GOT3 (cell line): ENCODE measurements at regions not wholly inside any gene's neighbourhood (a gene's known extent, or its start where the extent isn't known, plus 50 kb on each side); places are given as distances from the start of the nearest gene placed in this dataset.

Experiments
- DNase-seq: peaks from one replicate; lab custom pipeline; 2025; ENCODE audit warnings: mixed read lengths; lab: John Stamatoyannopoulos, UW

DNA sequence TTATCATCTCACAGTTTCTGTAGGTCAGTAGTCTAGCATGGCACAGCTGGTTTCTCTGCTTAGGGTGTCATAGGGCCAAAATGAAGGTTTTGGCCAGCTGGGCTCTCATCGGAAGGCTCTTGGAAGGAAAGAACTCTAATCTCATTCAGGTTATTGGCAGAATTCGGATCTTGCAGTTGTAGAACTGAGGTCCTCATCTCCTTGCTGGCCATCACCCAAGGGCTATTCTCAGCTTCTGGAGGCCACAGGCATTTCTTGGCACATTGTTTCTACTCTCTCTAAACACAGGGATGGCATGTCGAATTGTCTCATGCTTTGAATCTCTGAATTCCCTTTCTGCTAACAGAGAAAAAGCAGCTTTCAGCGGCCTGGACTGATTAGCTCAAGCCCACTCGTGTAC, 258.0 kb upstream of the SMARCA2 start:
- DNase-seq, result no peak

DNA sequence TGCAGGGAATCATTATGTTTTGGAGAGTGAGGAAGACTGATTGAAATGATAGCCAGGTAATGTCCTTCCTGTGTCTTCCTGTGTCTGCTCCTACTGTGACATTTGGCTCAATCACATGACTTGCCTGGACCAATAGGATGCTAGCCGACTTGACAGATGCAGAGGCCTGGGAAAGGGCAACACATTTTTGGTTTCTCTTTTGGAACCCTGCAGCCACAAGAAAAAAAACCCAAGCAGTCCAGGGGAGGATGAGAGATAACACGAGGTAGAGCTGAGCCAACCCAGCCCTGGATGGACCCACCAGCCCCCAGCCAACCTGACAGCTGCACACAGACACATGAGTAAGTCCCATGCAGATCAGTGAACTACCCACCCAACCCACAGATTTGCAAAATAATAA, 256.1 kb upstream of the SMARCA2 start:
- no peak for DNase-seq

GRCh38 chr9:1759771-1760300, 255.3 kb upstream of the SMARCA2 start:
- DNase-seq, result no peak

- DNase-seq, result no peak
Measured at GRCh38 chr9:1761807-1762206, 253.3 kb upstream of the SMARCA2 start.

GRCh38 chr9:1766042-1766441, 249.1 kb upstream of the SMARCA2 start:
- no peak for DNase-seq

DNA sequence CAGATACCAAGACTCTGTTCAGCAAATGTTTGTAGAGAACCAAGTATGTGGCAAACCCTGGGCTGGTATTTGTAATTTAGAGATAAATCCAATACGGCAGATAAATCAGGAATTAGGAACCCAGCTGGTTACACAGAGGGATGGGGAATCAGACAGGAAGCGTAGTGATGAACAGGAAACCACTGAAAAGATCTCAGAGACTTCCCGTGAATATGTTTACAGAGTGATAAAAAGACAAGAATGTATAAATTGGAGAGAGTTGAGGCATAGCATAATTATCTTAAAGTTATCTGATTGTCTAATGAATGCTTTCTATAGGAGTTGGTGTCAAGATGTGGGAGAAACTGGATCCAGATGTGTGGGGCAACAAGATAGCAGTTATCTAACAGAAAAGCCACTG, 246.6 kb upstream of the SMARCA2 start:
- DNase-seq, result no peak

DNA sequence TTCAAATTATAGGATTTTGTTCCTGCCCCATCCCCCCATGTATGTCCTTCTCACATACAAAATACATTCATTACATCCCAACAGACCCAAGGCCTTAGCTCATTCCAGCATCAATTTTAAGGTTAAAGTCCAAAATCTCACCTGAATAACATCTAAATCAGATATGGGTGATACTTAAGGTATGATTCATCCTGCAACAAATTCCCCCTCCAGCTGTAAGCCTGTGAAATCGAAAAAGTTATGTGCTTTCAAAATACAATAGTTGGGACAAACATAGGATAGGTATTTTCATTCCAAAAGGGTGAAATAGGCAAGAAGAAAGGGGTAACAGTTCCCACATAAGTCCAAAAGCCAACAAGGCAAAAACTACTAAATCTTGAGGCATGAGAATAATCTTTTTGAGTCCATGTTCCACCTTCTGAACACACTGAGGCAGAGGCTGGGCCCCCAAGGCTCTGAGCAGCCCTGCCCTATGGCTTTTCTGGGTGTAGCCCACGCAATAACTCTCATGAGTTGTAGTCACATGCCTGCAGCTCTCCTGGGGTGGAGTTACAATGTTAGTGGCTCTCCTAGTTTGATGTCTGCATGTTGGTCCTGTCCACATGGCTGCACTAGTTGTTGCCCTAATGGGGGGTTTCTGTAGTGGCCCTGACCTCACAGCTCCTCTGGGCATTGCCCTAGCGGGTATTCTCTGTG, 243.9 kb upstream of the SMARCA2 start:
- no peak for DNase-seq

GRCh38 chr9:1775230-1775629, 239.9 kb upstream of the SMARCA2 start:
- DNase-seq, result no peak

DNA sequence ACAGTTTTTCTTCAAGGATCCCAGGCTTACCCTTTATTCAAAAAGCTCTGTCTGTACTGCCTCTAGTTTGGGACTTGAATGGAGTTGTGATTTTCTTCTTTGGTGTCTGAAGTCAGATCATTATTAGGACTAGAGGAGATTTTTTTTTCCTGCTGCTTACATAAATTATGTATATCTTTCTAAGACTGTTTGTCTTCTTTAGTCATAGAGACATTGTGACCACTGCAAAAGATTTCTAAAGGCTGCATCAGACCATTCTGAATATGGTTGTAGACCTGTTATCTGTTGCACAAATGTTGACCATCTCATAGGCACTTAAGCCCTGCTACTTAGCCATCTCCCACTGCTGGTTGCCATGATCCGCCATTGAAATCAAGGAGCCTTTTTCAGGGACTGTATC, 238.5 kb upstream of the SMARCA2 start:
- DNase-seq, result no peak

DNA sequence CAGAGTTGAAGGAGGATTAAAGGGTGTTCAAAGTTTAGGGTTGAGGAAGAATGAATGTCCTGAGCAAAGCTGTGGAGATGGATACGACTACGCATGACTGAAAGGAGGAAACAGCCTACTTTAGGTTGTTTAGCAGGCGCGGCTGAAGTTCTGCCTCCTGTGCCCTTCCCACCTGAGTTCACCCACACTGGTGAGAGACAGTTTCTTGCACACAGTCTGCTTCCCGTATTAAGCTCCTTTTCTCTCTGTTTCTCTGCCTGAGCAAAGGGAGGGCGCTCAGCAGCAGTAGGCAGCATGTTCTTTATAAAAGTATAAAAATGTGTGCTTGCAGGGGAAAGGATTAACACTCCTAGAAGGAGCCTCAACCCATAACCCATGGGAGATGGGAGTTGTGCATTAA, 224.0 kb upstream of the SMARCA2 start:
- DNase-seq, result no peak

DNA sequence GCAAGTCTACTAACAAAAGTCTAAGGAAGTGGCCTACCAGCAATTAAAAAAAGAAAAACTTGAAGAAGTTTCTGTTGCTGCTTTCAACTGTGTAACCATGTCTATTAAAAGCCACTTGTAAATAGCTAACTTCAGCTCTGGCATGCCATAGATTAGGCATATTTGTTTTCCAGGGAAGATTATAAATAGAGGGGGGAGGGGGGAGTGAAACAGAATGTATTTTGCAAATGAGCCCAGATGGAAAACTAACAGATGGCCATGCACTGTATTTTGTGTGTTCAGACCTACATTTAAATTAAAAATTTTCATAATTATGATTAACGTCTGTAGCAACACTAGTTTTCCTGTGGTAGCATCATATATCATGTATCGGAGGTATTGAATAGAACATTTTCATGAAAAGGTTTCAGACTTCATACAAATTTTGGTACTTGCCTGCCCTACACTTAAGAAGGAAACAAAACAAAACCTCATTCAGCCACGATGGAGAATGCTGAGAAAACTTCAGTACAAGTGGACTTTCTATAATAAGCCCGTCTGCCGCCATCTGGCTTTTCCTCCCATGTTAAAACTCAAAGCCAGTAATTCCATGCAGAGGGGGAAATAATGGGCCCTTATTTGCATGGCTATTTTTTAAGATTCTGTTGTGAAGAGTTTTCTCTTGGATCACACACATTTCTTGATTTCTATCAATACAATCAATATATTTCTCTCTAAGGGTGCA, 220.4 kb upstream of the SMARCA2 start:
- no peak for DNase-seq

DNA sequence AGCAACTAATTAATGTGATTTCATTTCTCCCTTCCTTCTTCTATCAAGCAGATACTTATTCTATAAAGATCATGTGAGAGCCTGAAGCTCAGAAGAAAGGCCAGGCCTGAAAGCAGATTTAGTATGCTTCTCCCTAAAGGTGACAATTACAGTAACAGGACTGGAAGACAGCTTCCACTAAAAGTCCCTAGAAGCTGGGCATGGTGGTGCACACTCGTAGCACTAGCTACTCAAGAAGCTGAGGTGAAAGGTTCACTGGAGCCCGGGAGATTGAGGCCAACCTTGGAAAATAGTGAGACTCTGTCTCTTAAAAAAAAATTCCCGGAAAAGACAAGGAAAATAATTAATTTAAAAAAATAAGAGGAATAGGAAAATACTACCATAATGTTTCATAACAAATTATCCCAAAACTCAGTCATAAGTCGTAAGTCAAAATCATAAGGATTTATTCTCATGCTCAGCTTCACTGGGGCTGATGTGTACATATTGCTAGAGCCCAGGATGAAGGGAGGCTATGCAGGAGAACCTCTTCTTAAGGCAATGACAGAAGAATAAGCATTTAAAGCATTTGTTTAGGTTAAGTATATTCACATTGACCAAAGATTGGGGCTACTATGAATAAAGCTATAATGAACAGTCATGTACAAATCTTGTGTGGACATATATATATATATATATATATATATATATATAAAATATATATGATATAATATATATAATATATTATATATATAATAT, 210.8 kb upstream of the SMARCA2 start:
- no peak for DNase-seq

GRCh38 chr9:1829719-1830118, 185.4 kb upstream of the SMARCA2 start:
- no peak for DNase-seq

GRCh38 chr9:1832960-1833359, 182.2 kb upstream of the SMARCA2 start:
- no peak for DNase-seq

DNA sequence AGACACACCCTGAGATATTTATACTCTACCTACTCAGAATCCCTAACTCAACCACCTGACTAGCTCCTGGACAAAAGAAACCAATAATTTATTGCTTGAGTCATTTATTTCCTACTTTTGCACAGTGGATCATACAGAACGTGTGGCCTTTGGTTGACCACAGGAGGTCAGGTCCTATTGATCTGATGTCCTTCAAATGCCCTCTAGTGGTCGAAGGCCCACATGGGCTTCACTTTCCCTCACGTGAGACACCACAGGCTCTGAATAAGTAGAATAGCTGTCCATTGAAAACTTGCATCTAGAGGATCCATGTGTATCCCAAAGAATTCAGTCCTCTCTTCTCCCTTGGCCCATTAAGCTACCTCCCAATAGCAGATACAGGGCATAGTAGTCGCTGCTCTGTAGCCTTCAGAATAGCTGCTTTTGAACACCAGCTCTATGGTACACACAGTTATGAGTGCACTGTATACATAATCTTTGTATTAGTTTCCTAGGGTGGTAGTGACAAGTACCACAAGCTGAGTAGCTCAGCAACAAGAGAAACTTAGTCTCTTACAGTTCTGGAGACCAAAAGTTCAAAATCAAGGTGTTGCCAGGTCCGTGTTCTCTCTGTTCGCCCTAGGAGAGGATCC, 177.6 kb upstream of the SMARCA2 start:
- DNase-seq, result no peak

DNA sequence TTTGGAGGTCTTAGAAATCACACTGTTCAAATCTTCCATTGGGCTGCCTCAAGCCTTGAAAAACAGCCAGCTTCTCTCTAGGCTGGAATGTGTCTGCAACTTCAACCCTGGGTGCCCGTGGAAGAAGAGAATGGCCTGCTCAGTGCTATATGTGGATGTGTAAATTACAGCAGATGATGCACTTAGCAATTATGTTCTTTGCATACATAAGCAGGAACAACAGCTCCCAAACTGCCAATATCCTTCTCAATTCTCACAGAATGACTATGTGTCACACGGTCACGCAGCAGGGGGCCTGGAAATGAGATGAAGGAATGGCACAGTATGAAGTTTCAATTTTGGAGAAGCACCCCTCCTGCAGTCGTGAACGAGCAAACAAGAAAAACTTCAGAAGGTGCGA, 175.2 kb upstream of the SMARCA2 start:
- DNase-seq, result no peak

DNA sequence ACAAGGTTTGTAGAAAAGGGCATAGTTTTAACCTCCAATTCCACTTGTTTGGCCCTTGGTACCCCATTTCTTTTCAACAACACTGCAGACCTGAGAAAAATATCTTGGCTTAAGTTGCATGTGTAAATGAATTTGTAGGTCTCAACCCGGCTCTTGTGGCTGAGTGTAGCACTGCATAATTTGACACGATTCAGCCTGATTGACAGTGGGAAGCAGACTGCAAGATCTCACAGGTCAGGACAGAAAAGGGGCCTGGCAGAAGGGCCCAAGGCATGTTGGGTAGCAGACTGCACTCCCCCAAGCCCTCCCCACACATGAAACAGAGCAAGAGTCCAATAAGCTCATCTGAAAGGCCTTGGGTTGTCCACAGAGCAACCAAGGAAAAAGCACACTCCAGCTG, 169.7 kb upstream of the SMARCA2 start:
- no peak for DNase-seq

DNA sequence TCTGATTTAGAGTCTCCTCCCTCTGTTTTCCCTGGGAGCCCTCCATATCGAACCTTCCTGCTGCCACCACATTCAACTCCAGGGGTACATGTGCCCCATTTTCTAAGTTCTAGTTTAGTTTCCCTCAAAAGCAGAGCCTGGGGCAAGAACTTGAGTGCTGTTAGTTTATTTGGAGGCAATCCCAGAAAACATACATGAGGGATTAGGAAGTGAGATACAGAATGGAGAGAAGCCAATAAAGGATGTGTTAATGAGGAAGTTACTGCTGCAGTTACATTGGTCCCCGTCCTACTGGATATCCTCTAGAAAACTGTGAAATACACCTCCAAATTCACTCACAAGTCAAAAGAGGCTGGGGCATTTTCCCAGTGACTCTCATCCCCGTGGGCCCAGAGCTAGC, 159.4 kb upstream of the SMARCA2 start:
- no peak for DNase-seq

- DNase-seq, result no peak
Measured at GRCh38 chr9:1857808-1858207, 157.3 kb upstream of the SMARCA2 start.

GRCh38 chr9:1869843-1870242, 145.3 kb upstream of the SMARCA2 start:
- DNase-seq, result no peak

DNA sequence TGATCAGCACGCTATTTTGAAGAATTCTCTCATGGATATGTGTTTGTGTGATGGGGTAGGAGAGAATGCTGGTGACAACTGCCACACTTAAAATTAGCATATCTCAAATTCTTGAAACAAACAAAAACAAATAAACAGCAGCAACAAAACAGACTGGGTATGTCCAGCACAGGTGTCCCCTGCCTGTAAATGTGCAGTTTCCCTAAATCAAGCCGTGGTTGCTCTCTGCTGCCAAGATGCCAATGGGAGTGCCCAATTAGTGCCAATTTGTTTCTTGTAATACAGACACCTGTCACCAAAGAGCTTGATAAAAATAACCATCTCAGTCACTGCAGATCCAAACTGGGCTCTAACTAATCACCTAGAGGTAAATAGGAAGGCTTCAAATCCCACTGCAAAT, 144.2 kb upstream of the SMARCA2 start:
- no peak for DNase-seq

DNA sequence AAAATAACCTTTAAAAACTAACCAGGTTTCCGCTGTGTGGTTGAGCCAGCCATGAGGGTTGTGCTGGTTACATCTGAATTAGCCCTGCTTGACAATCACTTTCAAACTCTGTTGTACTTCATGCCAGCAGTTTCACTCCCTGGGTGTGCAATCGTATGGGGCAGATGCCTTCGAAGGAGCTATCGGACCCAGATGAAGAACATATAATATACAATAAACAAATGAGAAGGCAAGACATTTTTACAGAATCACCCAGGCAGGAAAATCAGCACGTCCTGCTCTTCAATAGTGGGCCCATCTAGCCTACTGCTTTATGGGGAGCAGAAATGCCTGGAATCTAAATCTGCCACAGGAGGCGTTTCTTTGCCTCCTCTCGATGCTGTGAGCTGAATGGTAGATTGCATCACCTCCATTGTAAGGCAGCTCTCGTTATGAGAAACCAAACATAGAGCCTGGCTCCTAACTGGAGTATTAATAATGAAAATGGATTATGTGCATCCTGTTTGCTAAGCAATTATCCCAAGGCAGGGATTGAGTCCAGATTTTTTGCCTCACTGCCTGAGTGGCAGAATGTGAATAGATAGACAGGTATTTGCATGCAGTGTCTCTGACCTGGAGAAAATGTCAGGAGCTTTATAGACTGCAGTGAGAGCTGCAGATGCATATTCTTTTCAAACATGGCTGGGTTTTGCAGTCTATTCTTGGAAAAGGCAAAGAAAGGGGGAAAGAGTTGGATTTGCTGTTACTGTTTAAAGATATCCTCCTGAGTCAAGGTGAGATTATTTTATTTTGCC, 143.3 kb upstream of the SMARCA2 start:
- no peak for DNase-seq
